ENCODE measurements at regions not wholly inside any gene's neighbourhood (a gene's known extent, or its start where the extent isn't known, plus 50 kb on each side); places are given as distances from the start of the nearest gene placed in this dataset.

GRCh38 chr1:230591678-230592077 is 50.6 kb upstream of the COG2 start:
- TF ChIP-seq, protein P1, sequence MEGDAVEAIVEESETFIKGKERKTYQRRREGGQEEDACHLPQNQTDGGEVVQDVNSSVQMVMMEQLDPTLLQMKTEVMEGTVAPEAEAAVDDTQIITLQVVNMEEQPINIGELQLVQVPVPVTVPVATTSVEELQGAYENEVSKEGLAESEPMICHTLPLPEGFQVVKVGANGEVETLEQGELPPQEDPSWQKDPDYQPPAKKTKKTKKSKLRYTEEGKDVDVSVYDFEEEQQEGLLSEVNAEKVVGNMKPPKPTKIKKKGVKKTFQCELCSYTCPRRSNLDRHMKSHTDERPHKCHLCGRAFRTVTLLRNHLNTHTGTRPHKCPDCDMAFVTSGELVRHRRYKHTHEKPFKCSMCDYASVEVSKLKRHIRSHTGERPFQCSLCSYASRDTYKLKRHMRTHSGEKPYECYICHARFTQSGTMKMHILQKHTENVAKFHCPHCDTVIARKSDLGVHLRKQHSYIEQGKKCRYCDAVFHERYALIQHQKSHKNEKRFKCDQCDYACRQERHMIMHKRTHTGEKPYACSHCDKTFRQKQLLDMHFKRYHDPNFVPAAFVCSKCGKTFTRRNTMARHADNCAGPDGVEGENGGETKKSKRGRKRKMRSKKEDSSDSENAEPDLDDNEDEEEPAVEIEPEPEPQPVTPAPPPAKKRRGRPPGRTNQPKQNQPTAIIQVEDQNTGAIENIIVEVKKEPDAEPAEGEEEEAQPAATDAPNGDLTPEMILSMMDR (conservative IDR thresholded peaks at IDR 0.05; ENCODE audit: control insufficient read depth, insufficient read depth, low read depth, low read length), result no peak
- no peak overlapping the region for H3K4me3 ChIP-seq (ENCODE audit: control insufficient read depth, low read depth, low read length)
- no peak for DNase-seq (ENCODE audit: low read depth)

DNA sequence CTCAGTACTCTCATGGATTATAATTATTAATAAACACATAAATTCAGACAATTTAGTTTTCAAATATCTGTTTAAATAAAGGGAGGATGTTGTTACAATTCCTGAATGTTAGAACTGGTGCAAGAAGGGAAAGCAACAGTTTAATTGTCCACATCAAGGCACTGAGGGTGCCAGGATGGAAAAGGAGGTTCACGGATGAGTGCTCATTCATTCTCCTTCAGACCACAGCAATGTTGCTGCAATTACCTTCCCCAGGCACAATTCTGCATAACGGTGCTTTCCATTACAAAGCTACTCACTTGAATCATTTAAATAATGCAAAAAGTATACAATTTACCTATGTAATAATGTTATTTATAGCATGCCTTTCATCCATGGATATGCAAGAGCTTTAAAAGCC is 52.3 kb upstream of the COG2 start:
- H3K4me3 ChIP-seq (ENCODE audit: control insufficient read depth, low read depth, low read length), result no peak overlapping the region
- TF ChIP-seq, protein P1 (conservative IDR thresholded peaks at IDR 0.05; ENCODE audit: control insufficient read depth, insufficient read depth, low read depth, low read length), result no peak
- no peak for DNase-seq (ENCODE audit: low read depth)

DNA sequence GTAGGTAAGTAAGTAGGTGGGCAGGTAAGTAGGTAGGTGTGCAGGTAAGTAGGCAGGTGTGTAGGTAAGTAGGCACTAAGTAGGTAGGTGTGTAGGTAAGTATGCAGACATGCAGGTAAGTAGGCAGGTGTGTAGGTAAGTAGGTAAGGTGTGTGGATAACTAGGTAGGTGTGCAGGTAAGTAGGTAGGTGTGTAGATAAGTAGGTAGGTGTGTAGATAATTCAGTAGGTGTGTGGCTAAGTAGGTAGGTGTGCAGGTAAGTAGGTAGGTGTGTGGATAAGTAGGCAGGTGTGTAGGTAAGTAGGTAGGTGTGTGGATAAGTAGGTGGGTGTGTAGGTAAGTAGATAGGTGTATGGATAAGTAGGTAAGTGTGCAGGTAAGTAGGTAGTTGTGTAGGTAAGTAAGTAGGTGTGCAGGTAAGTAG is 53.9 kb upstream of the COG2 start:
- DNase-seq (ENCODE audit: low read depth), result no peak
- TF ChIP-seq, protein P1 (conservative IDR thresholded peaks at IDR 0.05; ENCODE audit: control insufficient read depth, insufficient read depth, low read depth, low read length), result no peak
- no peak overlapping the region for H3K4me3 ChIP-seq (ENCODE audit: control insufficient read depth, low read depth, low read length)

DNA sequence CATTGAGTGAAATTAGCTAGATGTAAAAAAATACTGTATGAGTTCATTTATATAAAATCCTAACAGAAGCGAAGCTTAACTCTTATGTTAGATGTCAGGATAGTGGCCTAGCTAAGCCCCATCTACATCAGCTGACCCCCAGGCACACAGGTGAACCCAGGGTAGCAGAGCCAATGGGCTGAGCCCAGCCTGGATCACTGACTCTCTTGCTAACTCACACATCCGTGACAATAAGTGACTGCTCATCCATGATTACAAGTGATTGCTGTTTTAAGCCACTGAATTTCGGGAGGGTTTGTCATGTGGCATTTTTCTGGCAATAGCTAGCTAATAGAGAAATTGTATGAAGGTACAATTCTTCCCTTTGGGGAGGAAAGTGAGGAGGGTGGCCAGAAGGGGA is 55.2 kb upstream of the COG2 start:
- no peak overlapping the region for H3K4me3 ChIP-seq (ENCODE audit: control insufficient read depth, low read depth, low read length)
- TF ChIP-seq, protein P1 (conservative IDR thresholded peaks at IDR 0.05; ENCODE audit: control insufficient read depth, insufficient read depth, low read depth, low read length), result no peak
- DNase-seq (ENCODE audit: low read depth), result no peak

- DNase-seq (ENCODE audit: low read depth), result no peak
- no peak overlapping the region for H3K4me3 ChIP-seq (ENCODE audit: control insufficient read depth, low read depth, low read length)
- TF ChIP-seq, protein P1 (conservative IDR thresholded peaks at IDR 0.05; ENCODE audit: control insufficient read depth, insufficient read depth, low read depth, low read length), result no peak
Observed at GRCh38 chr1:230584660-230585059, 57.6 kb upstream of the COG2 start.

DNA sequence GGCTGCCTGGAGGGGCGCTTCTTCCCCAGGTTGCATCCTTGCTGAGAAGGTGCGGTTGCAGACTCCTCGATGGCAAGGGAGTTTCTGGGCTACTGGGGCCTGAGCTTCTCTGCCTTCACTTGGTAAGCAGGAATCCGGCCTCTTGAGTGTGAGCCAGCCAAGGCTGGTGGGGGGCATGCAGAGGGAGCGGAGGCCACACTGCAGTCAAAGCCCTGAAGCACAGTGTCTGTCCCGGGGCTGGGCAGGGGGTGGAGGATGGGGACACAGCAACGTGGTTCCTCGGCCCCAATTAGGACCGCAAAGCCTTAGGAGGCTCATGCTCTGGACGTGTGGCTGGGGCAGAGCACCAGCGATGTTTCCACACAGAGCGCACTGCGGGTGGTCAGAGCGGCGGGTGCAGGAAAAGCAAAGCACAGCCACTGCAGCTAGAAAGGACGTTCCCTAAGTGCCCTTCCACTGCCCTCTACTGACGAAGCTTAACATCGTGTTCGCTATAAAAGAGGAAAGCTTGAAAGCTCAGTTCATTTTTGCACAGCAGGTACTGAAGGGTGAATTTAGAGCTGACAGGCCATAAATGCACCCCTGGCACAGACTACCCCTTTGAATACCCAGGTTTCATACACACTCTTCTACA is 60.7 kb upstream of the COG2 start:
- TF ChIP-seq, protein P1 (conservative IDR thresholded peaks at IDR 0.05; ENCODE audit: control insufficient read depth, insufficient read depth, low read depth, low read length), result no peak
- DNase-seq (ENCODE audit: low read depth), result no peak
- H3K4me3 ChIP-seq (ENCODE audit: control insufficient read depth, low read depth, low read length), result no peak overlapping the region

GRCh38 chr1:230578616-230579015 is 63.7 kb upstream of the COG2 start:
- TF ChIP-seq, protein P1 (conservative IDR thresholded peaks at IDR 0.05; ENCODE audit: control insufficient read depth, insufficient read depth, low read depth, low read length), result no peak
- DNase-seq (ENCODE audit: low read depth), result no peak
- H3K4me3 ChIP-seq (ENCODE audit: control insufficient read depth, low read depth, low read length), result no peak overlapping the region
